Keratinocyte (primary cell): ENCODE measurements at regions not wholly inside any gene's neighbourhood (a gene's known extent, or its start where the extent isn't known, plus 50 kb on each side); places are given as distances from the start of the nearest gene placed in this dataset.
A peak's percentile ranks its signal among the peaks of the same experiment; 100 is the strongest.

Experiments
- DNase-seq: peaks from one replicate; pipeline ENCODE4 v3.0.0-alpha.2; 2011; ENCODE audit warnings: low read depth, missing footprints, low spot score
- FAIRE-seq: peaks from 2 replicates; lab custom pipeline; 2011; peaks lifted over from hg19 to GRCh38; lab: Jason Lieb, UNC
- H2AFZ ChIP-seq: 2 replicates; pipeline ENCODE4 v1.6.0; 2012; ENCODE audit warnings: low read length, control low read depth, inconsistent platforms; ENCODE audit not compliant: control insufficient read depth
- H3K27ac ChIP-seq: 2 replicates; pipeline ENCODE4 v1.5.1; 2011; ENCODE audit warnings: low read length; ENCODE audit not compliant: control insufficient read depth, insufficient read depth
- H3K27me3 ChIP-seq: 3 replicates; pipeline ENCODE4 v1.6.0; 2011; ENCODE audit warnings: low read length; ENCODE audit not compliant: control insufficient read depth, insufficient read depth; ENCODE audit errors: extremely low read depth
- H3K36me3 ChIP-seq, 2 experiments: 2 replicates in 1 of 2; 3 replicates in 1 of 2; pipeline ENCODE4 v1.5.1; 2011; ENCODE audit warnings: low read length in 2 of 2, mild to moderate bottlenecking in 1 of 2; ENCODE audit not compliant: control insufficient read depth in 2 of 2, insufficient read depth in 2 of 2; ENCODE audit errors: extremely low read depth in 1 of 2
- H3K4me1 ChIP-seq: 3 replicates; pipeline ENCODE4 v1.5.1; 2011; ENCODE audit warnings: low read length; ENCODE audit not compliant: control insufficient read depth, insufficient read depth; ENCODE audit errors: extremely low read depth
- H3K4me2 ChIP-seq: 3 replicates; pipeline ENCODE4 v1.6.0; 2011; ENCODE audit warnings: low read depth, low read length; ENCODE audit not compliant: control insufficient read depth, insufficient read depth; ENCODE audit errors: extremely low read depth
- H3K4me3 ChIP-seq, 3 experiments: fragments of 200-600 bp in 1 of 3; sonication (generic) in 1 of 3; 2 replicates in 2 of 3; 3 replicates in 1 of 3; pipeline ENCODE4 v1.5.1; 2011 to 2016; ENCODE audit warnings: low read length in 3 of 3, mild to moderate bottlenecking in 3 of 3, control low read depth in 2 of 3, inconsistent platforms in 1 of 3, low read depth in 1 of 3, mixed read lengths in 1 of 3, mixed run types in 1 of 3, moderate library complexity in 1 of 3; ENCODE audit not compliant: control insufficient read depth in 2 of 3, insufficient read depth in 2 of 3; ENCODE audit errors: extremely low read depth in 1 of 3
- H3K79me2 ChIP-seq: 2 replicates; pipeline ENCODE4 v1.6.0; 2012; ENCODE audit warnings: low read length; ENCODE audit not compliant: control insufficient read depth, insufficient read depth
- H3K9ac ChIP-seq: 3 replicates; pipeline ENCODE4 v1.6.0; 2011; ENCODE audit warnings: low read length; ENCODE audit not compliant: control insufficient read depth, insufficient read depth; ENCODE audit errors: extremely low read depth
- H3K9me1 ChIP-seq: 3 replicates; pipeline ENCODE4 v1.6.0; 2011; ENCODE audit warnings: low read length; ENCODE audit not compliant: control insufficient read depth, insufficient read depth; ENCODE audit errors: extremely low read depth
- H3K9me3 ChIP-seq: 2 replicates; pipeline ENCODE4 v1.5.1; 2012; ENCODE audit warnings: low read depth, low read length; ENCODE audit not compliant: control insufficient read depth
- H4K20me1 ChIP-seq: 3 replicates; pipeline ENCODE4 v1.6.0; 2011; ENCODE audit warnings: low read length; ENCODE audit not compliant: control insufficient read depth, insufficient read depth; ENCODE audit errors: extremely low read depth
- EZH2 ChIP-seq: IDR thresholded peaks from one replicate; pipeline ENCODE4 v1.6.1; 2012; ENCODE audit warnings: inconsistent platforms, mild to moderate bottlenecking, low read length, moderate library complexity
- dilution Hi-C: fragments of 300-500 bp; cut with MboI; formaldehyde crosslinking; loops from one replicate; pipeline ENCODE4 v1.7.0; 2020; ENCODE audit warnings: low sequenced_read_pairs; ENCODE audit not compliant: extremely low pct_ligation_motif_present
- TF ChIP-seq, protein P1 (sequence below), 3 experiments: IDR thresholded peaks in 1 of 3; conservative IDR thresholded peaks in 1 of 3; optimal IDR thresholded peaks in 1 of 3; 2 replicates in 2 of 3; 3 replicates in 1 of 3; pipeline versions ENCODE3 to v1.5.1; 2011; ENCODE audit warnings: low read length in 3 of 3, mild to moderate bottlenecking in 3 of 3, moderate library complexity in 2 of 3, control low read depth in 1 of 3, inconsistent platforms in 1 of 3; ENCODE audit not compliant: insufficient read depth in 2 of 3; ENCODE audit errors: extremely low read depth in 1 of 3

- TF ChIP-seq, protein P1, sequence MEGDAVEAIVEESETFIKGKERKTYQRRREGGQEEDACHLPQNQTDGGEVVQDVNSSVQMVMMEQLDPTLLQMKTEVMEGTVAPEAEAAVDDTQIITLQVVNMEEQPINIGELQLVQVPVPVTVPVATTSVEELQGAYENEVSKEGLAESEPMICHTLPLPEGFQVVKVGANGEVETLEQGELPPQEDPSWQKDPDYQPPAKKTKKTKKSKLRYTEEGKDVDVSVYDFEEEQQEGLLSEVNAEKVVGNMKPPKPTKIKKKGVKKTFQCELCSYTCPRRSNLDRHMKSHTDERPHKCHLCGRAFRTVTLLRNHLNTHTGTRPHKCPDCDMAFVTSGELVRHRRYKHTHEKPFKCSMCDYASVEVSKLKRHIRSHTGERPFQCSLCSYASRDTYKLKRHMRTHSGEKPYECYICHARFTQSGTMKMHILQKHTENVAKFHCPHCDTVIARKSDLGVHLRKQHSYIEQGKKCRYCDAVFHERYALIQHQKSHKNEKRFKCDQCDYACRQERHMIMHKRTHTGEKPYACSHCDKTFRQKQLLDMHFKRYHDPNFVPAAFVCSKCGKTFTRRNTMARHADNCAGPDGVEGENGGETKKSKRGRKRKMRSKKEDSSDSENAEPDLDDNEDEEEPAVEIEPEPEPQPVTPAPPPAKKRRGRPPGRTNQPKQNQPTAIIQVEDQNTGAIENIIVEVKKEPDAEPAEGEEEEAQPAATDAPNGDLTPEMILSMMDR (optimal IDR thresholded peaks at IDR 0.05 in 1 of 3, IDR thresholded peaks at IDR 0.05 in 1 of 3, conservative IDR thresholded peaks at IDR 0.05 in 1 of 3; ENCODE audit: extremely low read depth in 1 of 3, insufficient read depth in 2 of 3, low read length in 3 of 3), result peak in 2 of 3 experiments; percentile 19 to 27
- no peak for TF ChIP-seq EZH2
- DNase-seq, result no peak
- FAIRE-seq, result no peak
- no peaks in the 10 kb centered on the region for H4K20me1 ChIP-seq
- H3K4me1 ChIP-seq, result no peaks in the 10 kb centered on the region
- H3K9me1 ChIP-seq, result no peaks in the 10 kb centered on the region
- H3K9me3 ChIP-seq, result no peaks in the 10 kb centered on the region
- H3K79me2 ChIP-seq, result no peaks in the 10 kb centered on the region
- H3K27ac ChIP-seq, result no peak overlapping the region
- no peak overlapping the region for H3K4me3 ChIP-seq
- dilution Hi-C loops, result no loop called here
- no peak overlapping the region for H2AFZ ChIP-seq
- H3K36me3 ChIP-seq, result no peaks in the 10 kb centered on the region
- H3K9ac ChIP-seq, result no peak overlapping the region
- no peak overlapping the region for H3K4me2 ChIP-seq
- no peaks in the 10 kb centered on the region for H3K27me3 ChIP-seq
Measured at GRCh38 chr5:102153003-102153759, 142.9 kb downstream of the SLCO4C1 start.

- no peaks in the 10 kb centered on the region for H3K27me3 ChIP-seq
- dilution Hi-C loops, result no loop called here
- H3K9me1 ChIP-seq, result no peaks in the 10 kb centered on the region
- H3K4me3 ChIP-seq, result no peak overlapping the region
- FAIRE-seq, result no peak
- no peak overlapping the region for H3K9ac ChIP-seq
- no peaks in the 10 kb centered on the region for H3K79me2 ChIP-seq
- H3K9me3 ChIP-seq, result no peaks in the 10 kb centered on the region
- H3K4me1 ChIP-seq, result no peaks in the 10 kb centered on the region
- no peak overlapping the region for H3K27ac ChIP-seq
- no peaks in the 10 kb centered on the region for H4K20me1 ChIP-seq
- DNase-seq, result no peak
- H3K36me3 ChIP-seq, result no peaks in the 10 kb centered on the region
- TF ChIP-seq, protein P1 (optimal IDR thresholded peaks at IDR 0.05 in 1 of 3, IDR thresholded peaks at IDR 0.05 in 1 of 3, conservative IDR thresholded peaks at IDR 0.05 in 1 of 3; ENCODE audit: extremely low read depth in 1 of 3, insufficient read depth in 2 of 3, low read length in 3 of 3), result no peak
- no peak for TF ChIP-seq EZH2
- no peak overlapping the region for H3K4me2 ChIP-seq
- H2AFZ ChIP-seq, result no peak overlapping the region
Measured at GRCh38 chr5:102139029-102139428, 157.1 kb downstream of the SLCO4C1 start.
